WERI-Rb-1 (cell line): ENCODE measurements at regions not wholly inside any gene's neighbourhood (a gene's known extent, or its start where the extent isn't known, plus 50 kb on each side); places are given as distances from the start of the nearest gene placed in this dataset.
"Not testable (repeated sequence)": the region's sequence is repeated elsewhere in the genome, so short reads cannot be mapped to it uniquely, and the experiment has no call there.

Experiments
- DNase-seq: peaks from one replicate; pipeline ENCODE4 v3.0.0-alpha.2; 2020
- H3K27ac ChIP-seq: fragments of 250-450 bp; sonication (Bioruptor Pico); 2 replicates; pipeline ENCODE4 v1.5.1; 2020; ENCODE audit warnings: mild to moderate bottlenecking, moderate library complexity
- H3K27me3 ChIP-seq: fragments of 250-450 bp; sonication (Bioruptor Pico); 2 replicates; pipeline ENCODE4 v1.5.1; 2021; ENCODE audit warnings: mild to moderate bottlenecking, low read depth, moderate library complexity; ENCODE audit not compliant: insufficient read depth, severe bottlenecking
- H3K36me3 ChIP-seq: fragments of 250-450 bp; sonication (Bioruptor Pico); 2 replicates; pipeline ENCODE4 v1.5.1; 2020; ENCODE audit warnings: mild to moderate bottlenecking, moderate library complexity
- H3K4me3 ChIP-seq: 2 replicates; pipeline ENCODE4 v1.5.1; 2011; ENCODE audit warnings: low read depth, mild to moderate bottlenecking, control low read depth, low read length
- H3K9me3 ChIP-seq: fragments of 250-450 bp; sonication (Bioruptor Pico); 2 replicates; pipeline ENCODE4 v1.5.1; 2021; ENCODE audit warnings: mild to moderate bottlenecking, moderate library complexity; ENCODE audit not compliant: severe bottlenecking
- CTCF ChIP-seq: IDR thresholded peaks from 2 replicates; pipeline ENCODE4 v1.5.1; 2011; ENCODE audit warnings: low read depth, mild to moderate bottlenecking, control low read depth, inconsistent platforms, low read length

DNA sequence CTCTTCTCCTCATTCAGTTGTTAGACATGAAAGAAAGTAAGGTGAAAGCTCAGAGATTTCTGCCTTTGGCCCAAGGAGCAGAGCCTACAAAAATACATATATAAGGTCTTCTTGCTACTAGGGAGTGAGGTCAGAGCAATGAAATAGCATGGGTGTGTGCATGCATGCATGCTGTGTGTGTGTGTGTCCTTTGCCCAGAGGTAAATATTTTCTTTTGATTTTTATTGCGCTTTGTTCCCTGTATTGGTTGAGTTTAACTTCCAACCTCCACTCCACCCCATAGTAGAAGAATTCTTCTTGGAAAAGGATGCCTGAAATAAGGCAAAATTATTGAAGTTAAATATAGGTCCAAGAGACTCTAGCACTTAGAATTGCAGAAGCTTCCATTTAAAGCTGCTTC, 248.0 kb upstream of the PTGER4 start:
- no peak for TF ChIP-seq CTCF
- H3K27ac ChIP-seq: no peak overlapping the region
- no peaks in the 10 kb centered on the region for H3K36me3 ChIP-seq
- H3K9me3 ChIP-seq: no peaks in the 10 kb centered on the region
- no peaks in the 10 kb centered on the region for H3K27me3 ChIP-seq
- no peak for DNase-seq
- no peak overlapping the region for H3K4me3 ChIP-seq

DNA sequence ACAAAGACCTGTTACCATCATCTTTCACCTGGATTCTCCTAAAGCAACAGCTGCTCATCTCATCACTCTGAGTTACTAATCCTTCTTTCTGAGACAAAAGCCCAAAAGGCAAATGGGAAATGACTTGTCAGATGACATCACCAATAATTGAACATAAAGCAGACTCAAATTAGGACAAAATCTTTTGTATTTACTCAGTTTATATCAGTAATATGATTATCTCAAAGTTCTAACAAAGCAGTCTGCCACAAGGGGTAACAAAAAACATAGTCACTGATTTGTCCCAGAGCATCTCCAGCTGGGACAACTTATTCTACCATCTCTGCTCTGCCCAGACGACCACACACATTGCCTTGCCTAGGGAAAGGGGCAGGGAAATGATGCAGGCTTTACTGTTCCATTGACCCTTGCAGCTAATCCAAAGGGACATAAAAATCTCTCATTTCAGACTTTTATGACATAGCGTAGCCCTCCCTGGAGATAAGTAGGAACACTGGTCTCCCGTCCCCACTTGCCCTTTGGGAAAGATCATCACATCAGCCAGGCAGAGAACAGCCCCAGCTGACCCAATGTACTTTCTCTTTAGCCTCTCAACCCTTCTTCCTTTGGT, 249.5 kb upstream of the PTGER4 start:
- Histone ChIP-seq H3K9me3 (no peaks in the 10 kb centered on the region), H3K36me3 (no peaks in the 10 kb centered on the region), H3K4me3 (no peak overlapping the region), H3K27ac (no peak overlapping the region), H3K27me3 (no peaks in the 10 kb centered on the region)
- no peak for TF ChIP-seq CTCF
- no peak for DNase-seq

DNA sequence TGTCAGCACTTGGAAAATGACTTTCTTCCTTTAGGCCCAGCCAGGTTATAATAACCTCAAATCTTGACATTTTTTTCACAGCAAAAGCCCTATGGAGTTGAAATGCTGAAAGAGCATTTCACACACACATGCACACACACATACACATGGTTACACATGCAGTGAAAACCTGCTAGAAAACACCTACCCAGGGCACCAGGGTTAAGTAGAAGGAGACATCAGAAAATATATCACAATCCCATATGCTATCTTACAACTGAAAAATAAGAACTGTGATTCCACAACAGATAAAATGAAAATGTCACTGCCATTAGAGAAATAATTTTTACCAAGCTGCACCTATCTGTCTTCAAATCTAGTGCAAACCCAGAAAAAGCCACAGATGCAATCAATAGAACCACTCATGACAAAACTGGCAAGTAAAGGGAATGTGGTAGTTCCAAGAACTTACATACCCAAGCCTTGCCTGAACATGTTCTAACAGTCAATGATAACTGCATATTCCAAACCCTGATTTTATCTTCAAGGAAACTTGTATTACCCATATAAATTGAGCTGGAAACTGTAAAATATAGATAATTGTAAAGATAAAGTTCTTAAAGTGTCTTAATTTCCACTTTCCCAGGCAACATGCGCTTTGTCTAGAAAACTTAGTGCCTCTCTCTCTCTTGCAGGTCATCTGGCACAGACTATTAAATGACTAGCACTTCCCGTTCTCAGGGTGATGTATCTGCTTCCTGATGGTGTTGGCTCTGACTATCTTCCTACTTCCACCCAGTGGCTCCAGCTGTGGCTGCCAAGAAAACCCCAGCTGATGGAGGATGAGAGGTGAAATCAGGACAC, 250.2 kb upstream of the PTGER4 start:
- Histone ChIP-seq H3K4me3 (no peak overlapping the region), H3K36me3 (no peaks in the 10 kb centered on the region), H3K27ac (no peak overlapping the region), H3K27me3 (no peaks in the 10 kb centered on the region), H3K9me3 (no peaks in the 10 kb centered on the region)
- TF ChIP-seq CTCF: no peak
- no peak for DNase-seq

DNA sequence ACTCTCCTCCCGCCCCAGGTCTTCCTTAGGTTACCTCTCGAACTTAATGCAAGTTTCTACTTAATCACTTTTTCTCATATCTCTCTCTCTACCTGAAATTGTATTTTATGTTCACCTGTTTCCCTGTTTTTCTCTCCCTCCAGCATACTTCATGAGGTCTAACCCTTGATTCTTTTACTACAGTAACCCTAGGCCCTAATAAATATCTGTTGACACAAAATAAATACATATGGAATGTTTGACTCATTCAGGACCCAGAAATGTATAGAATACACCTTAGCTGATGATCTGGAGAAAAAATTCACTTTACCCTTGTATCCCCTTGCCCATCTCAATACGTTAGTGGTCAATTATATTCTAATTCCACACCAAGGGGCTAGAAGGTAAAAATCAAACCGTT, 250.9 kb upstream of the PTGER4 start:
- Histone ChIP-seq H3K36me3 (no peaks in the 10 kb centered on the region), H3K9me3 (no peaks in the 10 kb centered on the region), H3K27ac (no peak overlapping the region), H3K27me3 (no peaks in the 10 kb centered on the region), H3K4me3 (no peak overlapping the region)
- no peak for DNase-seq
- TF ChIP-seq CTCF: no peak

DNA sequence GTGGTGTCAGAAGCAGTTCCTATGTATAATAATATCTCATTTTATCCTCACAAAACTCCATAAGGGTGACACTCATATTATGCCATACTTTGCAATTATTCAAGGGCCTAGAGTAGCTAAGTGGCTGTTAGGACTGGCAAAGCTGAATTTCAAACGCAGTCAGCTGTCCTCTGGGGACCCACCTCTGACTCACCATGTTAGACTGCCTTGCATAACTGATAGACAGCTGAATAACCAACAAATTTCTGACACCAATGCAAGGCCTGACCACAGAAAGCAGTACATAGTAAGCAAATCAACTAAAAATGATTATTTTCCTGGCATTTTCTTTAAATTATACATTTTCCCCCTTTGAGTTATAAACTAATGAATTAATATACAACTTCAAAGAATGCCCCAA, 251.6 kb upstream of the PTGER4 start:
- Histone ChIP-seq H3K36me3 (no peaks in the 10 kb centered on the region), H3K27me3 (no peaks in the 10 kb centered on the region), H3K27ac (no peak overlapping the region), H3K4me3 (no peak overlapping the region), H3K9me3 (no peaks in the 10 kb centered on the region)
- DNase-seq: no peak
- no peak for TF ChIP-seq CTCF

- not testable (repeated sequence) for H3K36me3 ChIP-seq, H3K27me3 ChIP-seq, H3K9me3 ChIP-seq, H3K27ac ChIP-seq, DNase-seq, H3K4me3 ChIP-seq
Observed at GRCh38 chr5:40417046-40417810, 262.5 kb upstream of the PTGER4 start.
